ENCODE measurements at regions not wholly inside any gene's neighbourhood (a gene's known extent, or its start where the extent isn't known, plus 50 kb on each side); places are given as distances from the start of the nearest gene placed in this dataset.

GRCh38 chr1:198102454-198102827, 54.4 kb upstream of the NEK7 start:
- Histone ChIP-seq H3K27me3 (replicated peaks) (no peaks in the 10 kb centered on the region), H3K9me3 (replicated peaks) (no peaks in the 10 kb centered on the region), H3K4me1 (replicated peaks) (no peaks in the 10 kb centered on the region), H3K36me3 (no peaks in the 10 kb centered on the region), H3K27ac (no peak overlapping the region), H3K4me3 (no peak overlapping the region)
- no peak for DNase-seq (ENCODE audit: low read depth in 1 of 2, low spot score in 2 of 2)

GRCh38 chr1:198105185-198105584, 51.6 kb upstream of the NEK7 start:
- Histone ChIP-seq H3K27ac (no peak overlapping the region), H3K4me1 (replicated peaks) (no peaks in the 10 kb centered on the region), H3K4me3 (no peak overlapping the region), H3K27me3 (replicated peaks) (no peaks in the 10 kb centered on the region), H3K36me3 (no peaks in the 10 kb centered on the region), H3K9me3 (replicated peaks) (no peaks in the 10 kb centered on the region)
- DNase-seq (ENCODE audit: low read depth in 1 of 2, low spot score in 2 of 2): no peak

GRCh38 chr1:198106011-198106410, 50.8 kb upstream of the NEK7 start:
- Histone ChIP-seq H3K27ac (no peak overlapping the region), H3K4me1 (replicated peaks) (no peaks in the 10 kb centered on the region), H3K36me3 (no peaks in the 10 kb centered on the region), H3K9me3 (replicated peaks) (no peaks in the 10 kb centered on the region), H3K4me3 (no peak overlapping the region), H3K27me3 (replicated peaks) (no peaks in the 10 kb centered on the region)
- no peak for DNase-seq (ENCODE audit: low read depth in 1 of 2, low spot score in 2 of 2)

Measured in SJSA1 (cell line).